K562 (cell line): ENCODE measurements at regions not wholly inside any gene's neighbourhood (a gene's known extent, or its start where the extent isn't known, plus 50 kb on each side); places are given as distances from the start of the nearest gene placed in this dataset.

Source experiments
- DPF2 ChIP-seq: fragments of 450-650 bp; IDR thresholded peaks from 2 replicates; pipeline ENCODE4 v1.6.1; 2016
- HDAC3 ChIP-seq: fragments of 450-650 bp; IDR thresholded peaks from 2 replicates; pipeline ENCODE4 v1.6.1; 2018; ENCODE audit warnings: borderline replicate concordance, mild to moderate bottlenecking, moderate library complexity; ENCODE audit not compliant: partially characterized antibody
- MAZ ChIP-seq, 2 experiments: fragments of 450-650 bp in 1 of 2; sonication (generic) in 1 of 2; formaldehyde crosslinking; IDR thresholded peaks in 1 of 2; conservative IDR thresholded peaks in 1 of 2; 2 replicates each; pipeline versions ENCODE4 v1.4.0 to v1.5.0; 2020; ENCODE audit warnings: mild to moderate bottlenecking in 1 of 2, missing genetic modification reagents in 1 of 2
- NBN ChIP-seq: fragments of 450-650 bp; IDR thresholded peaks from 2 replicates; pipeline ENCODE4 v1.6.1; 2016; ENCODE audit warnings: low read depth, mild to moderate bottlenecking
- TF ChIP-seq, protein P1 (sequence below): sonication (generic); formaldehyde crosslinking; IDR thresholded peaks from 2 replicates; pipeline ENCODE4 v1.8.0; 2022; ENCODE audit warnings: missing genetic modification reagents, mild to moderate bottlenecking, moderate library complexity, borderline replicate concordance
- TF ChIP-seq, protein P2 (sequence below): fragments of 450-650 bp; IDR thresholded peaks from 2 replicates; pipeline ENCODE4 v1.6.1; 2014; ENCODE audit warnings: low read depth, mild to moderate bottlenecking, moderate library complexity, borderline replicate concordance
- TF ChIP-seq, protein P3 (sequence below): fragments of 450-650 bp; formaldehyde crosslinking; IDR thresholded peaks from 2 replicates; pipeline ENCODE4 v1.4.0; 2020; ENCODE audit warnings: mild to moderate bottlenecking, moderate library complexity

DNA sequence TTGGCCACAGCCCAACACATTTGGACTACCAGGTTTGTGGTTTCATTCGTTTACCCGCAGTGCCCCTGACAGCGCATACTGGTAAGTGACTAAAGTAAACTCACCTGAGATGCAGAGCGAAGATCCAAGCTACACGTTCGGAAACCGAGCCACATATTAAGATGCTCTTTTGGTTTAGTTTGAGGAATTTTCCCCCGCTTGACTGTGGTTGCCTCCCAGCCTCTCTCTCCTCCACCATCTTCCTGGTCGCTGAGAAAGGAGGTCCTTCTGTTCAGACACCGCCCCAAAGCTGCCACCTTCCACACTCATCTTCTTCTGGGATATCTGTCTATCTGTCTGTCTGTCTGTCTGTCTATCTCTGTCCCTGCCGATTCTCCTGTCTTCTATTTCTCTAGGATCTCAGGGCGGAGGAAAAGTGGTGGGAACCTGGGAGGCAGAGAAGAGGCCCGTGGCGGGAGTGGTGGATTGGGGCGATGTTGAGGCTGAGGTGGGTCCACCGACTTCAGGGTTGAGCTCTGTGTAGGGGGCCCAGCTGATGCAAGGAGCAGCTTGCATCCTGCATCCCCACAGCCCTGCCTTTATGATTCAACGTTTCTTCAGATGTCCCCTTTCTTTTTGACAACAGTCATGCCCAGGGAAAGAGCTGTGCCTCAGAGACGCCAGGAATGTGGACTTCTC lies 196.9 kb upstream of the ZNF184 start (continued):
- TF ChIP-seq NBN (peak; percentile 16; the same call in 1 of the 2 replicates), MAZ (CRISPR knock-in tag; conservative IDR thresholded peaks at IDR 0.05 in 1 of 2, IDR thresholded peaks at IDR 0.05 in 1 of 2) (peak in 1 of 2 experiments; percentile 37; a peak in 1 of 4 replicates), HDAC3 (no peak), DPF2 (0 out of 2 replicates have a peak, but pooled peaks have one; percentile 8)
- TF ChIP-seq, protein P1, sequence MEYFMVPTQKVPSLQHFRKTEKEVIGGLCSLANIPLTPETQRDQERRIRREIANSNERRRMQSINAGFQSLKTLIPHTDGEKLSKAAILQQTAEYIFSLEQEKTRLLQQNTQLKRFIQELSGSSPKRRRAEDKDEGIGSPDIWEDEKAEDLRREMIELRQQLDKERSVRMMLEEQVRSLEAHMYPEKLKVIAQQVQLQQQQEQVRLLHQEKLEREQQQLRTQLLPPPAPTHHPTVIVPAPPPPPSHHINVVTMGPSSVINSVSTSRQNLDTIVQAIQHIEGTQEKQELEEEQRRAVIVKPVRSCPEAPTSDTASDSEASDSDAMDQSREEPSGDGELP (CRISPR knock-in tag): peak; percentile 44; the same call in 1 of the 2 replicates
- TF ChIP-seq, protein P2, sequence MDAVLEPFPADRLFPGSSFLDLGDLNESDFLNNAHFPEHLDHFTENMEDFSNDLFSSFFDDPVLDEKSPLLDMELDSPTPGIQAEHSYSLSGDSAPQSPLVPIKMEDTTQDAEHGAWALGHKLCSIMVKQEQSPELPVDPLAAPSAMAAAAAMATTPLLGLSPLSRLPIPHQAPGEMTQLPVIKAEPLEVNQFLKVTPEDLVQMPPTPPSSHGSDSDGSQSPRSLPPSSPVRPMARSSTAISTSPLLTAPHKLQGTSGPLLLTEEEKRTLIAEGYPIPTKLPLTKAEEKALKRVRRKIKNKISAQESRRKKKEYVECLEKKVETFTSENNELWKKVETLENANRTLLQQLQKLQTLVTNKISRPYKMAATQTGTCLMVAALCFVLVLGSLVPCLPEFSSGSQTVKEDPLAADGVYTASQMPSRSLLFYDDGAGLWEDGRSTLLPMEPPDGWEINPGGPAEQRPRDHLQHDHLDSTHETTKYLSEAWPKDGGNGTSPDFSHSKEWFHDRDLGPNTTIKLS: peak; percentile 42; the same call in 1 of the 2 replicates
- TF ChIP-seq, protein P3, sequence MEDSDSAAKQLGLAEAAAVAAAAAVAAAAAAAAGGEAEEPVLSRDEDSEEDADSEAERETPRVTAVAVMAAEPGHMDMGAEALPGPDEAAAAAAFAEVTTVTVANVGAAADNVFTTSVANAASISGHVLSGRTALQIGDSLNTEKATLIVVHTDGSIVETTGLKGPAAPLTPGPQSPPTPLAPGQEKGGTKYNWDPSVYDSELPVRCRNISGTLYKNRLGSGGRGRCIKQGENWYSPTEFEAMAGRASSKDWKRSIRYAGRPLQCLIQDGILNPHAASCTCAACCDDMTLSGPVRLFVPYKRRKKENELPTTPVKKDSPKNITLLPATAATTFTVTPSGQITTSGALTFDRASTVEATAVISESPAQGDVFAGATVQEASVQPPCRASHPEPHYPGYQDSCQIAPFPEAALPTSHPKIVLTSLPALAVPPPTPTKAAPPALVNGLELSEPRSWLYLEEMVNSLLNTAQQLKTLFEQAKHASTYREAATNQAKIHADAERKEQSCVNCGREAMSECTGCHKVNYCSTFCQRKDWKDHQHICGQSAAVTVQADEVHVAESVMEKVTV (CRISPR knock-in tag): no peak
